ENCODE measurements at regions not wholly inside any gene's neighbourhood (a gene's known extent, or its start where the extent isn't known, plus 50 kb on each side); places are given as distances from the start of the nearest gene placed in this dataset.
"Not testable (repeated sequence)": the region's sequence is repeated elsewhere in the genome, so short reads cannot be mapped to it uniquely, and the experiment has no call there.

GRCh38 chr15:46091860-46092450 lies 457.1 kb downstream of the SQOR start:
- H2BK120ac ChIP-seq (ENCODE audit: low read depth, low read length): no peak overlapping the region
- H4K8ac ChIP-seq (ENCODE audit: low read length): no peak overlapping the region
- no peak overlapping the region for H2AK5ac ChIP-seq (ENCODE audit: low read length, severe bottlenecking)
- H3K27ac ChIP-seq (ENCODE audit: low read length, poor library complexity, severe bottlenecking): no peak overlapping the region
- no peak overlapping the region for H3K4me3 ChIP-seq (ENCODE audit: insufficient read depth in 1 of 2, low read depth in 1 of 2, low read length in 2 of 2)
- H3K79me1 ChIP-seq (replicated peaks; ENCODE audit: low read length, poor library complexity, severe bottlenecking): no peaks in the 10 kb centered on the region
- H2BK12ac ChIP-seq (ENCODE audit: low read length in 2 of 2): no peak overlapping the region
- DNase-seq: peak; percentile 19
- H3K4ac ChIP-seq (ENCODE audit: low read depth in 1 of 2, low read length in 2 of 2): no peak overlapping the region
- no peaks in the 10 kb centered on the region for H3K36me3 ChIP-seq (ENCODE audit: control insufficient read depth in 1 of 2, insufficient read depth in 2 of 2, low read depth in 1 of 2, low read length in 2 of 2)
- no peaks in the 10 kb centered on the region for H3K9me3 ChIP-seq (ENCODE audit: control insufficient read depth, low read length)
- no peak overlapping the region for H2BK5ac ChIP-seq (ENCODE audit: low read depth, low read length, poor library complexity, severe bottlenecking)
- H3K4me2 ChIP-seq (ENCODE audit: low read length, poor library complexity, severe bottlenecking): no peak overlapping the region
- no peak overlapping the region for H3K23ac ChIP-seq (ENCODE audit: low read length in 2 of 2)
- no peak overlapping the region for H3K14ac ChIP-seq (ENCODE audit: low read length in 2 of 2)
- no peak overlapping the region for H3K9ac ChIP-seq (ENCODE audit: low read length)
- H2AFZ ChIP-seq (ENCODE audit: low read depth, low read length): no peak overlapping the region
- 65% methylated on average over 13 of the region's 16 CpGs for WGBS
- no peaks in the 10 kb centered on the region for H3K4me1 ChIP-seq (ENCODE audit: control insufficient read depth, insufficient read depth, low read depth, low read length)
- H3K27me3 ChIP-seq (ENCODE audit: control insufficient read depth in 1 of 2, insufficient read depth in 1 of 2, low read length in 2 of 2): no peaks in the 10 kb centered on the region
- no peak overlapping the region for H3K18ac ChIP-seq (ENCODE audit: low read depth in 1 of 2, low read length in 2 of 2)
- no peak overlapping the region for H4K91ac ChIP-seq (ENCODE audit: low read length)
- H2BK15ac ChIP-seq (ENCODE audit: low read depth, poor library complexity, severe bottlenecking): no peak overlapping the region

- not testable (repeated sequence) for H2AFZ ChIP-seq (ENCODE audit: low read depth, low read length); H3K18ac ChIP-seq (ENCODE audit: low read depth in 1 of 2, low read length in 2 of 2); H3K4ac ChIP-seq (ENCODE audit: low read depth in 1 of 2, low read length in 2 of 2); H2AK5ac ChIP-seq (ENCODE audit: low read length, severe bottlenecking); H3K4me2 ChIP-seq (ENCODE audit: low read length, poor library complexity, severe bottlenecking); H3K9ac ChIP-seq (ENCODE audit: low read length); H2BK12ac ChIP-seq (ENCODE audit: low read length in 2 of 2); H3K9me3 ChIP-seq (ENCODE audit: control insufficient read depth, low read length); H3K27me3 ChIP-seq (ENCODE audit: control insufficient read depth in 1 of 2, insufficient read depth in 1 of 2, low read length in 2 of 2); H4K8ac ChIP-seq (ENCODE audit: low read length); H3K23ac ChIP-seq (ENCODE audit: low read length in 2 of 2); H2BK120ac ChIP-seq (ENCODE audit: low read depth, low read length); H3K79me1 ChIP-seq (replicated peaks; ENCODE audit: low read length, poor library complexity, severe bottlenecking); H3K27ac ChIP-seq (ENCODE audit: low read length, poor library complexity, severe bottlenecking); DNase-seq; H2BK15ac ChIP-seq (ENCODE audit: low read depth, poor library complexity, severe bottlenecking); H3K36me3 ChIP-seq (ENCODE audit: control insufficient read depth in 1 of 2, insufficient read depth in 2 of 2, low read depth in 1 of 2, low read length in 2 of 2); H2BK5ac ChIP-seq (ENCODE audit: low read depth, low read length, poor library complexity, severe bottlenecking); H3K4me1 ChIP-seq (ENCODE audit: control insufficient read depth, insufficient read depth, low read depth, low read length); H4K91ac ChIP-seq (ENCODE audit: low read length); H3K4me3 ChIP-seq (ENCODE audit: insufficient read depth in 1 of 2, low read depth in 1 of 2, low read length in 2 of 2); H3K14ac ChIP-seq (ENCODE audit: low read length in 2 of 2)
- WGBS: 94% methylated on average over 32 of the region's 32 CpGs
Measured at GRCh38 chr15:46098006-46098405, 463.2 kb downstream of the SQOR start.

- Histone ChIP-seq H3K9ac (ENCODE audit: low read length) (no peak overlapping the region), H2BK120ac (ENCODE audit: low read depth, low read length) (no peak overlapping the region), H2BK12ac (ENCODE audit: low read length in 2 of 2) (no peak overlapping the region), H3K36me3 (ENCODE audit: control insufficient read depth in 1 of 2, insufficient read depth in 2 of 2, low read depth in 1 of 2, low read length in 2 of 2) (no peaks in the 10 kb centered on the region), H3K23ac (ENCODE audit: low read length in 2 of 2) (no peak overlapping the region), H4K91ac (ENCODE audit: low read length) (no peak overlapping the region), H3K4me3 (ENCODE audit: insufficient read depth in 1 of 2, low read depth in 1 of 2, low read length in 2 of 2) (no peak overlapping the region), H3K4me1 (ENCODE audit: control insufficient read depth, insufficient read depth, low read depth, low read length) (peaks cover 2% of the 10 kb centered on the region), H3K9me3 (ENCODE audit: control insufficient read depth, low read length) (peaks cover 15% of the 10 kb centered on the region), H3K4ac (ENCODE audit: low read depth in 1 of 2, low read length in 2 of 2) (no peak overlapping the region), H3K4me2 (ENCODE audit: low read length, poor library complexity, severe bottlenecking) (no peak overlapping the region), H2AK5ac (ENCODE audit: low read length, severe bottlenecking) (no peak overlapping the region), H3K27ac (ENCODE audit: low read length, poor library complexity, severe bottlenecking) (no peak overlapping the region), H3K27me3 (ENCODE audit: control insufficient read depth in 1 of 2, insufficient read depth in 1 of 2, low read length in 2 of 2) (no peaks in the 10 kb centered on the region), H2BK5ac (ENCODE audit: low read depth, low read length, poor library complexity, severe bottlenecking) (no peak overlapping the region), H2AFZ (ENCODE audit: low read depth, low read length) (no peak overlapping the region), H3K14ac (ENCODE audit: low read length in 2 of 2) (no peak overlapping the region), H3K79me1 (replicated peaks; ENCODE audit: low read length, poor library complexity, severe bottlenecking) (no peaks in the 10 kb centered on the region), H2BK15ac (ENCODE audit: low read depth, poor library complexity, severe bottlenecking) (no peak overlapping the region), H3K18ac (ENCODE audit: low read depth in 1 of 2, low read length in 2 of 2) (no peak overlapping the region), H4K8ac (ENCODE audit: low read length) (no peak overlapping the region)
- WGBS: 44% methylated on average over 1 of the region's 2 CpGs
- DNase-seq: no peak
Measured at GRCh38 chr15:46110755-46111154, 475.9 kb downstream of the SQOR start.

- Histone ChIP-seq H3K27me3 (ENCODE audit: control insufficient read depth in 1 of 2, insufficient read depth in 1 of 2, low read length in 2 of 2) (no peaks in the 10 kb centered on the region), H3K23ac (ENCODE audit: low read length in 2 of 2) (no peak overlapping the region), H3K9me3 (ENCODE audit: control insufficient read depth, low read length) (peaks cover 15% of the 10 kb centered on the region), H3K4me2 (ENCODE audit: low read length, poor library complexity, severe bottlenecking) (no peak overlapping the region), H3K18ac (ENCODE audit: low read depth in 1 of 2, low read length in 2 of 2) (no peak overlapping the region), H2BK12ac (ENCODE audit: low read length in 2 of 2) (no peak overlapping the region), H2BK120ac (ENCODE audit: low read depth, low read length) (no peak overlapping the region), H3K36me3 (ENCODE audit: control insufficient read depth in 1 of 2, insufficient read depth in 2 of 2, low read depth in 1 of 2, low read length in 2 of 2) (no peaks in the 10 kb centered on the region), H4K91ac (ENCODE audit: low read length) (no peak overlapping the region), H2AK5ac (ENCODE audit: low read length, severe bottlenecking) (no peak overlapping the region), H2AFZ (ENCODE audit: low read depth, low read length) (no peak overlapping the region), H3K27ac (ENCODE audit: low read length, poor library complexity, severe bottlenecking) (no peak overlapping the region), H3K4ac (ENCODE audit: low read depth in 1 of 2, low read length in 2 of 2) (no peak overlapping the region), H3K4me3 (ENCODE audit: insufficient read depth in 1 of 2, low read depth in 1 of 2, low read length in 2 of 2) (peak overlapping the region in 1 of 2 experiments; percentile 33), H3K79me1 (replicated peaks; ENCODE audit: low read length, poor library complexity, severe bottlenecking) (no peaks in the 10 kb centered on the region), H3K14ac (ENCODE audit: low read length in 2 of 2) (no peak overlapping the region), H4K8ac (ENCODE audit: low read length) (peak overlapping the region; percentile 28), H2BK5ac (ENCODE audit: low read depth, low read length, poor library complexity, severe bottlenecking) (no peak overlapping the region), H3K4me1 (ENCODE audit: control insufficient read depth, insufficient read depth, low read depth, low read length) (peaks cover 2% of the 10 kb centered on the region), H3K9ac (ENCODE audit: low read length) (no peak overlapping the region), H2BK15ac (ENCODE audit: low read depth, poor library complexity, severe bottlenecking) (no peak overlapping the region)
- DNase-seq: no peak
- WGBS: 56% methylated on average over 3 of the region's 3 CpGs
Measured at GRCh38 chr15:46111730-46112129, 476.9 kb downstream of the SQOR start.
